Activated CD4-positive, alpha-beta memory T cell treated with anti-CD3 and anti-CD28 coated beads, Interleukin-2, amount 10 ng/mL, durations not matched to agents 7 days and 5 days (primary cell): ENCODE measurements at regions not wholly inside any gene's neighbourhood (a gene's known extent, or its start where the extent isn't known, plus 50 kb on each side); places are given as distances from the start of the nearest gene placed in this dataset.

Experiments
- CTCF ChIA-PET: fragments of 350-600 bp; sonication (Branson Sonifier 250); formaldehyde crosslinking; loops from one replicate; lab custom pipeline; 2021; ENCODE audit warnings: antibody characterized with exemption, inconsistent platforms; lab: Charles Lee
- POLR2A ChIA-PET: fragments of 350-600 bp; sonication (Branson Sonifier 250); formaldehyde crosslinking; loops from one replicate; lab custom pipeline; 2021; ENCODE audit warnings: antibody characterized with exemption; lab: Charles Lee
- DNase-seq: peaks from one replicate; pipeline ENCODE4 v3.0.0-alpha.2; 2020
- H3K27ac Mint-ChIP-seq: one replicate; pipeline ENCODE4 v1.8.0; 2021; ENCODE audit warnings: mild to moderate bottlenecking, mixed read lengths
- H3K27me3 Mint-ChIP-seq: one replicate; pipeline ENCODE4 v1.8.0; 2021; ENCODE audit warnings: mixed read lengths
- H3K36me3 Mint-ChIP-seq: one replicate; pipeline ENCODE4 v1.8.0; 2021; ENCODE audit warnings: low read depth, mixed read lengths
- H3K4me1 Mint-ChIP-seq: one replicate; pipeline ENCODE4 v1.8.0; 2021; ENCODE audit warnings: mixed read lengths
- H3K4me3 Mint-ChIP-seq: one replicate; pipeline ENCODE4 v1.8.0; 2021; ENCODE audit warnings: mild to moderate bottlenecking, mixed read lengths
- H3K9me3 Mint-ChIP-seq: one replicate; pipeline ENCODE4 v1.8.0; 2021; ENCODE audit warnings: mixed read lengths

DNA sequence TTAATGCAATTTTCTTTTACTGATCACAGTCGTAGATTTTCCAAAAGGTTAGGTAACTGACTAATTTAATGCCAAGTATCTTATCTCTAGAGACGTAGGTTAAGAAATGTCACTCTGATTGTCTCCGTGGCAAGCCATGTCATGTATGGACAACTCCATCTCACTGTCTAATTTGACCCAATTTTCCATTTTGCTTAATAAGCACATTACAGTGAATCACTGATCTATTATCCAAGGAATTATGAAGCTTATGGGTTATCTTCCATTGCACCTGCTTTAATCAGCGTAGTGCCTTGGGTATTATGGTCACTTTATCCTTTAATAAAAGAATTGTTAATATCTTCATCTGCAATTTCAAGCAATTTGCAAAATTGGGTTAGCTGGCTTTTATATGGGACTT lies 557.4 kb upstream of the ROBO2 start:
- H3K27me3 Mint-ChIP-seq: no peaks in the 10 kb centered on the region
- ChIA-PET CTCF (no interaction called here), POLR2A (no interaction called here)
- no peak for DNase-seq
- no peaks in the 10 kb centered on the region for H3K36me3 Mint-ChIP-seq
- H3K4me3 Mint-ChIP-seq: no peak overlapping the region
- H3K27ac Mint-ChIP-seq: no peak overlapping the region
- no peaks in the 10 kb centered on the region for H3K4me1 Mint-ChIP-seq
- peaks cover 13% of the 10 kb centered on the region for H3K9me3 Mint-ChIP-seq

DNA sequence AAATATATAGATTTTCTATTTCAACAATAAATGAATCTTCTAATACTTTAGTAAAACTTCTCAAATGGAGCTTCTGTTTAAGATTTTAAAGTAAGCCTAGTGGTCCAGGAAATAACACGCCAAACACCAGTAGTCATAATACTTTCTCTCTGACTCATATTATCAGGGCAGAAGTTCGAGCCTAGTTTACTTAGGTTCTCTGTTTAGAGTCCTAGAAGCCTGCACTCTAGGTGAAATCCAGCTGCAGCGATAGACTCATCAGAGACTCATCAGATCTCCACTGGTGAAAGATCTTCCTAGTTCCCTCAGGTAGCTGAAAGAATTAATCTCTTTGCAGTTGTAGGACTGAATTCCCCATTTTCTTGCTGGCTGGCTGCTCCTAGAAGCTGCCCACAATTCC lies 552.5 kb upstream of the ROBO2 start:
- H3K27ac Mint-ChIP-seq: no peak overlapping the region
- H3K27me3 Mint-ChIP-seq: no peaks in the 10 kb centered on the region
- H3K4me3 Mint-ChIP-seq: no peak overlapping the region
- CTCF ChIA-PET: no interaction called here
- no peaks in the 10 kb centered on the region for H3K4me1 Mint-ChIP-seq
- no peaks in the 10 kb centered on the region for H3K36me3 Mint-ChIP-seq
- peaks cover 18% of the 10 kb centered on the region for H3K9me3 Mint-ChIP-seq
- DNase-seq: no peak
- POLR2A ChIA-PET: no interaction called here

DNA sequence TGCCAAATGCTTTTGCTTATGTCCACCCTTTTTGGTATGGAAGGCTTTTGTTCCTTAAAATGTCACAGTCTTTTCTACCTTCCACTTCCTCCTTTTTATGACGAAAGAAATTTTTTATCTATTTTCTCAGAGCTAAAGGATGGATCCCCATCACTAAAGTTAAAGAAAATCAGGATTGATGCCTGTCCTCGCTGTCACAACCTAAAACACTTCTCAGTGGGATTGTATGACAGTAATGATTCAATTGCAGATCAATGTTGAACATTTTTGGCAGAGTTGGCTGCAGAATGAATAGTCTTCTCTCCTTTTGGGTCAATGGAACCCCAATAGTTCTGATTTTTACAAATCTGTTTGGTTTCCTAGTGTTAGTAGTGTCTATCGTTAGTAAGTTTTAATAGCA lies 549.8 kb upstream of the ROBO2 start:
- DNase-seq: no peak
- Mint-ChIP-seq H3K4me3 (no peak overlapping the region), H3K27ac (no peak overlapping the region), H3K9me3 (peaks cover 24% of the 10 kb centered on the region), H3K4me1 (no peaks in the 10 kb centered on the region), H3K36me3 (no peaks in the 10 kb centered on the region), H3K27me3 (no peaks in the 10 kb centered on the region)
- CTCF ChIA-PET: no interaction called here
- POLR2A ChIA-PET: no interaction called here

DNA sequence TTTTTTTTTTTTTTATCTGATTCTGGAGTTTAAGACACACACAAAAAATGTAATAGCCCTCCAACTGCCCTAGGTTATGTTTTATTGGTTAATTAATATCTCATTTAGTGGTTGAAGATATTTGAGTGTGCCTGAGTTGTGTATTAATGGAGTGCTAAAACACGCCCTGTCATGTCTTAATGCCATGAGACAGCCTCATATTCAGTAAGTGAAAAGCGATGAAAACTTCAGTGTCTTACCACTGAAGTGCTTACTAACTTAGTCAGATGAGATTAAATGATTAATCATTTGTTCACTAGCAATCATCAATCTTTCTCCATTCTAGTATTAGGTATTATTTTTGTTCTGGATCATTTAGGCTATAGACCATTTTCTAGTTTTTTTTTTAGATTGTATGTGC lies 544.7 kb upstream of the ROBO2 start:
- CTCF ChIA-PET: no interaction called here
- Mint-ChIP-seq H3K4me1 (no peaks in the 10 kb centered on the region), H3K4me3 (no peak overlapping the region)

DNA sequence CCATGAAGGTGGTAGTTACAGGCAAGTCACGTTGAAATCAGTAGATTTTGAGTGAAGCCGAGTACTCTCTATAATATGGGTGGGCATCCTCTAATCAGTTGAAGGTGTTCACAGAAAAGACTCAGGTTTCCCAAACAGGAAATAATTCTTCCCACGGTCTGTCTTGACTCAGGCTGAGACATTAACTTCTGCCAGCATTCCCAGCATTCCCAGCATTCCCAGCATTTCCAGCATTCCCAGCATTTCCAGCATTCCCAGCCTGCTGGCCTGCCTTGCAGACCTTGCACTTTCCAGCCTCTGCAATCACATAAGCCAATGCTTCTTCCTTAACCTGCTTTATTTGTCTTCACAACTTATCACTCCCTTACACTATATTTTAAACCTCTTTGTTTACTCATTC lies 542.3 kb upstream of the ROBO2 start:
- ChIA-PET POLR2A (no interaction called here), CTCF (no interaction called here)
- no peaks in the 10 kb centered on the region for H3K27me3 Mint-ChIP-seq
- H3K9me3 Mint-ChIP-seq: peaks cover 11% of the 10 kb centered on the region
- no peaks in the 10 kb centered on the region for H3K36me3 Mint-ChIP-seq
- H3K4me1 Mint-ChIP-seq: no peaks in the 10 kb centered on the region
- DNase-seq: no peak
- no peak overlapping the region for H3K4me3 Mint-ChIP-seq
- no peak overlapping the region for H3K27ac Mint-ChIP-seq

More for the DNA sequence above, 544.7 kb upstream of the ROBO2 start:
- DNase-seq: no peak
- POLR2A ChIA-PET: no interaction called here
- H3K36me3 Mint-ChIP-seq: no peaks in the 10 kb centered on the region
- H3K27ac Mint-ChIP-seq: no peak overlapping the region
- peaks cover 14% of the 10 kb centered on the region for H3K9me3 Mint-ChIP-seq
- H3K27me3 Mint-ChIP-seq: no peaks in the 10 kb centered on the region

- H3K36me3 Mint-ChIP-seq: no peaks in the 10 kb centered on the region
- no peak overlapping the region for H3K27ac Mint-ChIP-seq
- POLR2A ChIA-PET: no interaction called here
- H3K27me3 Mint-ChIP-seq: no peaks in the 10 kb centered on the region
- CTCF ChIA-PET: no interaction called here
- H3K9me3 Mint-ChIP-seq: peaks cover 12% of the 10 kb centered on the region
- H3K4me1 Mint-ChIP-seq: no peaks in the 10 kb centered on the region
- DNase-seq: no peak
- H3K4me3 Mint-ChIP-seq: no peak overlapping the region
Measured at GRCh38 chr3:76500746-76501275, 539.1 kb upstream of the ROBO2 start.

GRCh38 chr3:76501315-76501714 lies 538.6 kb upstream of the ROBO2 start:
- Mint-ChIP-seq H3K36me3 (no peaks in the 10 kb centered on the region), H3K4me1 (no peaks in the 10 kb centered on the region), H3K4me3 (no peak overlapping the region), H3K27ac (no peak overlapping the region), H3K27me3 (no peaks in the 10 kb centered on the region), H3K9me3 (peaks cover 12% of the 10 kb centered on the region)
- DNase-seq: no peak
- ChIA-PET CTCF (no interaction called here), POLR2A (no interaction called here)

- Mint-ChIP-seq H3K4me3 (no peak overlapping the region), H3K4me1 (no peaks in the 10 kb centered on the region), H3K27me3 (no peaks in the 10 kb centered on the region), H3K36me3 (no peaks in the 10 kb centered on the region), H3K27ac (no peak overlapping the region), H3K9me3 (peaks cover 12% of the 10 kb centered on the region)
- CTCF ChIA-PET: no interaction called here
- no peak for DNase-seq
- POLR2A ChIA-PET: no interaction called here
Measured at GRCh38 chr3:76502076-76502475, 537.8 kb upstream of the ROBO2 start.

DNA sequence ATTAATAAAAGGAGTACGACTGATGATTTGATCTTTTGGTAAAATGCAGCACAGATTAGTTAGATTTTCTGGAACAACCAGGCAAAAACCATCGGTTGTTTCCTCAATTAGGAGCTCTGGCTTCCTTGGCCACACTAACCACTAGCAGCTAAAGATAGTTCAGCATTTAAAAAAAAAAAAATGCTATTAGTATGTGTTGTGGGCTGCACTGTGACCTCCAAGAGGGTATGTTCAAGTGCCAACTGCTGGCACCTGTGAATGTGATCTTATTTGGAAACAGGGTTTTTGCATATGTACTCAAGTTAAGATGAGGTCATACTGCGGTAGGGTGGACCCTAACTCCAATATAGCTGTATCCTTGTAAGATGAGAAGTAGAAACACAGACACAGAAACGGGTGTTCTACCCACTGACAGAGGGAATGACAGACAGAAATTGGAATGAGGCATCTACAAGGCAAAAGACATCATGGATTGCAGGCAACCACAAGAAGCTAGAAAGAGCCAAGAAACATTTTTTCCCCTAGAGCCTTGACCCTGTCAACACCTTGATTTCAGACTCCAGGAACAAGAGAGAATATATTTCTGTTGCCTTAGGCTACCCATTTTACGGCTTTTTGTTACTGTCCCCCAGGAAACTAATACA lies 534.6 kb upstream of the ROBO2 start:
- POLR2A ChIA-PET: no interaction called here
- H3K9me3 Mint-ChIP-seq: peaks cover 9% of the 10 kb centered on the region
- no peak overlapping the region for H3K4me3 Mint-ChIP-seq
- H3K27ac Mint-ChIP-seq: no peak overlapping the region
- no peak for DNase-seq
- no peaks in the 10 kb centered on the region for H3K27me3 Mint-ChIP-seq
- CTCF ChIA-PET: no interaction called here
- no peaks in the 10 kb centered on the region for H3K4me1 Mint-ChIP-seq
- H3K36me3 Mint-ChIP-seq: no peaks in the 10 kb centered on the region

- ChIA-PET POLR2A (no interaction called here), CTCF (no interaction called here)
- H3K27ac Mint-ChIP-seq: no peak overlapping the region
- H3K9me3 Mint-ChIP-seq: peaks cover 6% of the 10 kb centered on the region
- no peak for DNase-seq
- H3K4me3 Mint-ChIP-seq: no peak overlapping the region
- no peaks in the 10 kb centered on the region for H3K27me3 Mint-ChIP-seq
- H3K4me1 Mint-ChIP-seq: no peaks in the 10 kb centered on the region
- no peaks in the 10 kb centered on the region for H3K36me3 Mint-ChIP-seq
Measured at GRCh38 chr3:76509179-76509830, 530.6 kb upstream of the ROBO2 start.

GRCh38 chr3:76514836-76515235 lies 525.1 kb upstream of the ROBO2 start:
- peaks cover 10% of the 10 kb centered on the region for H3K9me3 Mint-ChIP-seq
- no peak for DNase-seq
- H3K4me3 Mint-ChIP-seq: no peak overlapping the region
- H3K36me3 Mint-ChIP-seq: no peaks in the 10 kb centered on the region
- no peaks in the 10 kb centered on the region for H3K4me1 Mint-ChIP-seq
- H3K27me3 Mint-ChIP-seq: no peaks in the 10 kb centered on the region
- ChIA-PET CTCF (no interaction called here), POLR2A (no interaction called here)
- no peak overlapping the region for H3K27ac Mint-ChIP-seq

- H3K4me3 Mint-ChIP-seq: no peak overlapping the region
- H3K9me3 Mint-ChIP-seq: peaks cover 2% of the 10 kb centered on the region
- ChIA-PET CTCF (no interaction called here), POLR2A (no interaction called here)
- H3K36me3 Mint-ChIP-seq: no peaks in the 10 kb centered on the region
- no peaks in the 10 kb centered on the region for H3K4me1 Mint-ChIP-seq
- DNase-seq: no peak
- H3K27me3 Mint-ChIP-seq: no peaks in the 10 kb centered on the region
- H3K27ac Mint-ChIP-seq: no peak overlapping the region
Measured at GRCh38 chr3:76523337-76523736, 516.6 kb upstream of the ROBO2 start.

DNA sequence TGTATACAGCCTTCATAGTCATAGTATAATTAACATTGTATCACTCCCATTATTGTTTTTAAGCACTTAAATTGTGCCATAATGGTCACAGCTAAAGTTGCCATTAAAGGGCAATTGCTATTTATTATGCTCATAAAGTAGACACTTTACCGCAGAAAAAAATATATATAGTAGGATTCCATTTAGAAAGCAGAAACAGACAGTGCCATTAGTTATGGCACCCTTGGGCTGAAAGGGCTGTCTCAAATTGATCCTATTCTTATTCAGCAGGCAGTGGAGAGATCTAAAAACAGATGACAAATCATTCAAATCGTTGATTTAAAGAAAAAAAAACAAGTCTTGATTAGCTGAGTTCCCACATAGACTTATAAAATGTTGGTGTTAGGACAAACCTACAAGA lies 514.2 kb upstream of the ROBO2 start:
- no peaks in the 10 kb centered on the region for H3K4me1 Mint-ChIP-seq
- DNase-seq: no peak
- no peaks in the 10 kb centered on the region for H3K27me3 Mint-ChIP-seq
- no peak overlapping the region for H3K4me3 Mint-ChIP-seq
- H3K36me3 Mint-ChIP-seq: no peaks in the 10 kb centered on the region
- peaks cover 2% of the 10 kb centered on the region for H3K9me3 Mint-ChIP-seq
- CTCF ChIA-PET: no interaction called here
- H3K27ac Mint-ChIP-seq: no peak overlapping the region
- POLR2A ChIA-PET: no interaction called here

GRCh38 chr3:76527773-76528172 lies 512.1 kb upstream of the ROBO2 start:
- ChIA-PET CTCF (no interaction called here), POLR2A (no interaction called here)
- no peak overlapping the region for H3K27ac Mint-ChIP-seq
- H3K4me3 Mint-ChIP-seq: no peak overlapping the region
- H3K36me3 Mint-ChIP-seq: no peaks in the 10 kb centered on the region
- no peaks in the 10 kb centered on the region for H3K27me3 Mint-ChIP-seq
- H3K9me3 Mint-ChIP-seq: peaks cover 2% of the 10 kb centered on the region
- no peaks in the 10 kb centered on the region for H3K4me1 Mint-ChIP-seq
- DNase-seq: no peak
